ENCODE measurements at regions not wholly inside any gene's neighbourhood (a gene's known extent, or its start where the extent isn't known, plus 50 kb on each side); places are given as distances from the start of the nearest gene placed in this dataset.

- TF ChIP-seq GATA3 (IDR thresholded peaks at IDR 0.05; ENCODE audit: low read depth, low read length), result no peak
- TF ChIP-seq GATA2 (IDR thresholded peaks at IDR 0.05; ENCODE audit: low read depth, low read length), result no peak
These were observed 304.6 kb downstream of the TXNL1 start for GRCh38 chr18:56333839-56334238.

Measured in SH-SY5Y (cell line).